Left cardiac atrium (tissue), 4 donors: ENCODE measurements at regions not wholly inside any gene's neighbourhood (a gene's known extent, or its start where the extent isn't known, plus 50 kb on each side); places are given as distances from the start of the nearest gene placed in this dataset.
"Not testable (repeated sequence)": the region's sequence is repeated elsewhere in the genome, so short reads cannot be mapped to it uniquely, and the experiment has no call there.

Source experiments
- ATAC-seq, 2 donors: fragments of 200-7000 bp; cut with Tn5 transposase; one replicate each; pipeline ENCODE4 v1.9.1; 2020; ENCODE audit warnings: mild to moderate bottlenecking in 2 of 2, moderate library complexity in 2 of 2
- DNase-seq: peaks from one replicate; pipeline ENCODE4 v3.0.0-alpha.2; 2020
- intact Hi-C, 2 donors: fragments of 100-400 bp; cut with DNase I; formaldehyde crosslinking; loops; one replicate each; pipeline versions ENCODE4 v1.14.1 to v1.15.1; 2022 to 2023
- donor health status: DM: no; HTN: yes; CAD: no.
- donor health status: DM: no; HTN: yes; CAD: no; lungs with severe emphysema.
- donor health status: DM: yes; HTN: yes; CAD: no.
- donor health status: Dilated cardiomyopathy.

DNA sequence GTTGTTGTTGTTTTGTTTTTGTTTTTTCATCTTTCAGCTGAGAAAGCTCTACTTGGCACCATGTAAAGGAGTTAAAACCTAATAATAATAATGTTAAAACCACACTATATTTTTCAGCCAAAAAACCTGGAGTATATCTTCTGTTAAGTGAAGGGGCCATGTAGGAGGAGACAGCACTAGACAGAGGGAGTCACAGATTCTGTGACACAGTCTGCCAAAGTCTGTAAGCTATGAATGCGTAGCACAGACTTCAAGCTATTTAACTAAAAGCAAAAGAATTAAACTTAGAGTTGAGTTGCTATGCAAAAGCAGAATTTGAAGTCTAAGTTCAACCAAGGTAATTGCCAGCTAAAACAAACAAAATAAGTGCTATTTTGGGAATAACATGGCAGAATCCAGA lies 296.0 kb upstream of the COL8A1 start:
- ATAC-seq: peak in 1 of 2 donors; percentile 74
- DNase-seq: no peak
- intact Hi-C loops: no loop called here

DNA sequence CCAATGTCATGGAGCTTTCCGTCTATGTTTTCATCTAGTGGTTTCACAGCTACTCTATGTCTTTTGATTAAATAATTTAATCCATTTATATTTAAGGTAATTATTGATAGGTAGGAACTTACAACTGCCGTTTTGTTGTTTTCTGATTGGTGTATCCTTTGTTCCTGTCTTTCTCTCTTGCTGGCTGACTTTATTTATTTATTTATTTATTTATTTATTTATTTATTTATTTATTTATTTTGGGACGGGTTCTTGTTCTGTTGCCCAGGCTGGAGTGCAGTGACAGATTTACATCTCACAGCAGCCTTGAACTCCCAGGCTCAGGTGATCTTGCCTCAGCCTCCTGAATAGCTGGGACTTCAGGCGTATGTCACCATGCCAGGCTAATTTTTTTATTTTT lies 299.2 kb upstream of the COL8A1 start:
- DNase-seq (no peak), ATAC-seq (no peak)
- intact Hi-C loops: no loop called here

DNA sequence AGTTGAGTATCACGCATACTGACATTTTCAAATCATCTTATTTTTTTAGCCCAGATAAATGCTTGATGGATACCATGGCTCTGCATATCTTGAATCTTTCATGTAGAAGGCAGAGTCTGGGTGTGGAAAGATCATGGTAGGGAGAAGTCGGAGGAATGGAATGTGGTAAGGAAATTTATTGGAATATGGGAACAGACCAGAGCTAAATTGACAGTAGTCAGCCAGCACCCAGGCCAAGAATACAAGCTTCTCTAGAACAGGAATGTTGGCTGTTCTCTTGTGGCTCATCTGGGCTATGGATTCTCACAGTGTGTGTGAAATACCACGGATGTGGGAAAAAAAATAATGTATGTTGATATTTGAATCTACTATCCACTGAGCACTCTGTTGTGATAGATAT lies 305.7 kb upstream of the COL8A1 start:
- intact Hi-C loops: no loop called here
- no peak for DNase-seq
- no peak for ATAC-seq

DNA sequence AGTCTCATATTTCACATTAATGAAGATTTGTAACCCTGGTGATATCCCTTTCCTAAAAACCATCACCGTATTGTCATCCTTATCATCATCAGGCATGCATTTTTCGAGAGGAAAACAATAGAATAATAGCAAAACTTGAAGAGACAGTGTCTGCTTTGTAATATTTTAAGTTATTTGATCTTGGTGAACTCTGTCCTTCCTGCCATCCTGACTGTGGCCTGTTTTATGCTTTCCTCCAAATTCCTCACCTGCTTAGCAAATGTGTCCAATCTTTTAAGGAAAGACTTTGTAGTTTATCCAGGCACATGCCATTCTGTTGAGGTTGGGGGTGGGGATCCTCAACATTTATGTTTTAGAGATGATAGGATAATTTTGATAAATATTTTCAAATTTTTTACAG lies 306.1 kb upstream of the COL8A1 start:
- ATAC-seq: no peak
- DNase-seq: no peak
- intact Hi-C loops: no loop called here

DNA sequence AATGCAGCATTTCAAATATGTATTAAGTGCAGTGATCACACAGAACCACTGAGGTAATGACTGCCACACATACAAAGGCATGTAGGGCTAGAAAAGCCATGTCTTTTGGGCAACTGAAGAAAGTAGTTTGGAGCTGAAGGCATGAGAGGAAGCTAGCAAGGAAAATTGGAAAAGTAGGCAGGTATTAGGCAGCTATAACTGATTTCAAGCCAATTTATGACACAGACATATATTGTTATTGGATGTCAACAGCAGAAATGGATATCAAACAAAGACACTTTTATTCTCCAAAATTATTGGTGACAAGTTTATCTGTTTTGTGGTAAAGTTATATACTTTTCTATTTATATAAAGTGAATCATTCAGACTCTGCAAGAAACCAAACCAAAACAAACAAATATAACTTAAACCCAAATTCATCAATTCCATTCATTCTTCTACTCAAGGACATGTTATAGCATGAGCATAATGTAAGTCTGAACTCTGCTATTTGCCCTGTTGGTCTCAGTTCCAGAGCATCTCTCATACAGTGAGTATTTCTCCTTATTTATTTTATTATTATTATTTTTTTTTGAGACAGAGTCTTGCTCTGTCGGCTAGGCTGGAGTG lies 307.4 kb upstream of the COL8A1 start:
- intact Hi-C loops: no loop called here
- DNase-seq (no peak), ATAC-seq (no peak)

DNA sequence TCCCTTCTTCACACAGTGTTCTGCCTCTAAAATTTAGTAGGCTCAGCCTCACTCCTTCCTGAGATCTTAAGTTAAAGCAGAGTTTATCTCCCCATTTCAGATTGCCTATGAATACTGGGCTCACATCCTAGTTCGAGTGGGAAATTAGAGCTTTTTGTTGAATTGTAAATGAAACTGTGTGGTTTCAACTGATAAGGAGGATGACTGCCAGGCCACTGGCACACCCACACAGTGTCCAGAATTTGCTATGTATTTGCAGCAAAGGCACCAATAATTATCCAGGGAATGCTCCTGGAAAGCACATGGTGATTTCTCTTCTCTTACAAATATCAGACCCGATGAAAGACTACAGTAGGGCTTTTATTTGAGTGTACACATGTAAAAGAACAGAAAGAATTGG lies 308.1 kb upstream of the COL8A1 start:
- intact Hi-C loops: no loop called here
- ATAC-seq: peak; percentile 47 to 64
- peak; percentile 26 for DNase-seq

DNA sequence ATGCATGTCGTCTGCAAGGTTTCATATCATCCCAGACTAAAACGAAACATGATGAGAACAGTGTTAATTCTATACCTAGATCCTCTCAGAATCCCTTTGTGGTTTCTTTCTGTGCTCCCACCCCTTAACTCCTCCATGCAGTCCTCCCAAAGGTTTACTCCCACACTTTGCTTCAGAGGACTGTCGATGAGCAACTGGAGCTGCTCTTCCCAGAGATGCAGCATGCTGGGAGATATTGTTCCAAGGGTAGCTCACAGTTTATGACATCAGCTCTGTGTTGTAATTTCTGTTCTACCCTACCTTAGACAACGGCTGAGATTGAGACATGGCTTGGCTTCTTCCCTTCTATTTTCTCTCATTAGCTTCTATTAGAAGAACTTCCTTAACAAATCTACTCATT lies 313.0 kb upstream of the COL8A1 start:
- DNase-seq: peak; percentile 17
- intact Hi-C loops: no loop called here
- peak in 1 of 2 donors; percentile 86 for ATAC-seq

DNA sequence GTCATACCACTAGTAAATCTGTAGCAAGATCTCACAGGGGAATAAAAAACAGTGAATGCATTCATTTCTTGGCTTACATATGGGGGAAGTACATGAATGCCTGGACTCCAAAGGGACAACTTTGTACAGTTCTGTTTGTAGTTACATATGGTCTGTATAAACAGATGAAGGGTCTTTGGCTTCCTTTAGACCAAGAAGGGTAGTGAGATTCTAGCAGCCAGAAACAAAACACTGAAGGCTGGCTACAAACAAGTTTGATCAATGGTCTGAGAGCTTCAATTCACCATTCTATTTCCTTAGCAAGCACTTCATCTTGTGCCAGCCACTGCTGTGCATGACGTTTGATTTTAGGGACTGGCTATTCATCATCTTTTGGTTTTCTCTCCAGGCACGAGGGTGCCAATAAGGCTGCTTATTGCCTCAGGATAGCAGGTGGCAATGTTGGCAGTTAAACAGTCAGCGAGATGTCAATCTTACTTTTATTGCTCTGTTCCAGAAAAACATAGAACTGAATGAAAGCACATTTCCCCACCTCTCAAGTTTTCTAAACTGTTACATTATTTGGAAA lies 313.7 kb upstream of the COL8A1 start:
- no peak for ATAC-seq
- no peak for DNase-seq
- intact Hi-C loops: no loop called here

DNA sequence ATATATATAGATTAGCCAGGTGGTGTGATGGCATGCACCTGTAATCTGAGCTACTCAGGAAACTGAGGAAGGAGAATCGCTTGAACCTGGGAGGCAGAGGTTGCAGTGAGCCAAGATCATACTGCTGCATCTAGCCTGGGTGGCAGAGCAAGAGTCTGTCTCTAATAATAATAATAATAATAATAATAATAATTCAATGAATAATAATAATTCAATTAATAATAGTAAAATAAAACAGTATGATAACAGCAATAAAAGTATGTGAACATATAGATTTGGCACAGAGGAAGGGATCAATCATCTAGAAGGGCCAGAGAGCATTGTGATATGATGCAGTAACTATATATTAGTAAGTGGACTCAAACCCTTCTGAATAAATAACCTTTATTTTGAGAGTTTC lies 314.5 kb upstream of the COL8A1 start:
- intact Hi-C loops: no loop called here
- DNase-seq: no peak
- ATAC-seq: no peak

DNA sequence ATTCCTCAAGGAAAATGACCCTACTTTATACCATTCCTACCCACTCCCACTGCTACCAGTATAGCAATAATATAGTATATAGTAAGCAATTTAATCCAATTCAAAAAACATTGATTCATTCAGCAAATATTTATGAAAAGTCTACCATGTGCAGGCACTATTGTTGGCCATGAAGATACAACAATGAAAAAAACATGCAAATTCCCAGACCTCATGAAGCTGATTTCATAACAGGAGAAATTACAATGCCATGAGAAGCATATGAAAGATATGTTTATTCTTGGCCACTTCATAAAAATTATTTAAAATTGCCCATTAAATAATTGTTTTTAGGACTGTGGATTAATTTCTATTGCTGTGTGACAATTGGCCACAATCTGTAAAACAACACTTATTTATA lies 315.8 kb upstream of the COL8A1 start:
- DNase-seq (no peak), ATAC-seq (no peak)
- intact Hi-C loops: no loop called here

DNA sequence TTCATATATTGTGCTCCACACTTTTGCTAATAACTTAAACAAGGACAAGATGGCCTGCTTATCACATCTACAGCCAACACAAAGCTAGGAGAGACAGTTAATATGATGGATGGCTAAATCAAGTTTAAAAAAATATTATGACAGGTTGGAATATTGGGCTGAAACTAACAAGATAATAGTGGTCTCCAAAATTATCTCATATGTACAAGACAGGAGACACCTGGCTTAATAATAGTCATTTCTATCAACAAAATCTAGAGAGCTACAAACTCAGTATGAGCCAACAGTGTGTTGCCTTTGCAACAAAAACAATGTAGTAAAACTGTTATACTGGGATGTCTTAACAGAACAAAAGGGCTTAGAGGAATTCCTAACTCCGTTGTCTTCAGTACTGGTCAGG lies 317.1 kb upstream of the COL8A1 start:
- no peak for ATAC-seq
- no peak for DNase-seq
- intact Hi-C loops: no loop called here

DNA sequence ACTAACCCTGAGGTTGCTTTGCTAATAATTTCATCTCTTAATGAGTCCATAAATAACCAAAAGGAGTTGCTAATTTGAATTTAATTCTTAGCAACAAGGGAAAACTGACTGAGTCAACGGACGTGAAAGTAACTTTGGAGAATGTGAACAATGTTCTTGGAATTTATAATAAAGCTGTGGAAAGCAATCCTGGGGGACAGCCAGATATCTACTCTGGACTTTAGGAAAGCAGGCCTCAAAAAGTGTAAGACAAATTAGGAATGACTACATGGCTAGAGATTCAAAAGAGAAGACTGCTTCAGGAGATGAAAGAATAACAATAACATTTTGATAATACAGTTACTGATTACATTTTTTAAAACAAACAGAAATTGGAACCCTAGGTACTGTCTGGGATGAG lies 318.4 kb upstream of the COL8A1 start:
- intact Hi-C loops: no loop called here
- ATAC-seq: peak in 1 of 2 donors; percentile 59
- no peak for DNase-seq

DNA sequence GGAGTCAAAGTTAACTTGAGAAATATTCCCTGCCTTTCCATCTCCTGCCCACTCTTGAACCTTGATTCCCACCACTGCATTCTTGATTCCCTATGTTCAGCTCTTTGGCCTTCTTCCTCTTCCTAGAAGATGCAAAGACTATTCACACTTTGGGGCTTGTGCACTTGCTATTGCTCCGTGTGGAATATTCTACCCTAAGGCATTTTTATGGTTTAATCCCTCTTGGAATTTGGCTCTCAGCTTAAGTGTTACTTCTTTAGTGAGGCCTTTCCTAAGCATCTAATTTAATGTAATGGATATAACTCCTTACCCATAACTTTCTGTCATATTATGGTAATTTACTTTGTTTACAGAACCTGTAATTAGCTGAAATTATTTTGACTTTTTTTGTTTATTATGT lies 318.9 kb upstream of the COL8A1 start:
- DNase-seq: no peak
- intact Hi-C loops: no loop called here

DNA sequence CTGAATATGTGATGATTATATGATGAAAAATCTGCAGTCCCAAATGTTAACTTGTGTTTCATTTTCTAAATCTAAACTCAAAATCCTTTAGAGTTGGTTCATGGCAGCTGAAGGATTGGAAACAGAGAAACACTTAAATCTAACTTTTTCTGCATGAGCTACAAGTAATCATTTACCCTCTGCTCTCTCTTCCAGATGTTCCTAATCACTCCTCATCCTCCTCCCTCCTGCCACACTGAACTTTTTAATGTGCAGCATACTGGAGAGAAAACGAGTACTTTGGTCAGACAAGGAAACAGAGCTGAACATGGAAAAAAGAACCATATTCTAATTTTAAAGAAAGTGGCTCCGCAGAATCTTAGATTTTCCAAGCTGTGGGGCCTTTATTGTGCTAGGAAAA lies 321.2 kb upstream of the COL8A1 start:
- peak in 1 of 2 donors; percentile 34 for ATAC-seq
- intact Hi-C loops: no loop called here
- no peak for DNase-seq

More for the DNA sequence above, 318.9 kb upstream of the COL8A1 start:
- no peak for ATAC-seq

DNA sequence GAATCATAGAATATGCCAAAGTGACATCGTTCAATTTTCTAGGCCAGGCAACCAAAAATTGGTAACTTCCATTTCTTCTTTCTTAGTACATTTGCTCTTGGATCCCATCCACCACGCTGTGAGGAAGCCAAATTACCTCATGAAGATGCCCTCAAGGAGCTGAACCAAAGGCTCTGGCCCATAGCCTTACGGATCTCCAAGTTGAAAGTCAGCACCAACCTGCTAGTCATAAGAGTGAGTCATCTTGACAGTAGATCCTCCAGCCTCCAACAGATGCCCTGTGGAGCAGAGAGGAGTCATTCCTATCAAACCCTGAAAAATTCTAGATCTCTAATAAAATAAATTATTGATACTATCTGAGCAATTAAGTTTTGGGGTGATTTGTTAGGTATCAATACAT lies 322.5 kb upstream of the COL8A1 start:
- intact Hi-C loops: no loop called here
- DNase-seq (no peak), ATAC-seq (no peak)

DNA sequence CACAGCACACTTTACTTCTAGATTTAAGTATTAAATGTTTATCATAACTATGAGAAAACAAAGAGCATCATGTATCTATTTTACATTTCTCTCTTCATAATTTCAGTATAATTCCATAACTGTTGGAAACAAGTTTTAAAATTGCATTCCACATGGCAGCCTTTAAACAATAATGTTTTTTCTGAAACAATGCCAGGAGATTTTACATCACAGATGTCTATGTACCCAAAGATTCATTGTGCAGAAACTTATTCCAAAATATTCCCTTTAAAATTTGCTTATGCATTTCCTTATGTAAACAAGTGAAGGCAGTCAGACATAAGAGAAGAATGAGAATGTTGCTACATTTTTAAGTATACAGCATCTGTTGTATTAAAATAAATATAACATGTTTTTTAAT lies 324.9 kb upstream of the COL8A1 start:
- DNase-seq (no peak), ATAC-seq (no peak)
- intact Hi-C loops: no loop called here

DNA sequence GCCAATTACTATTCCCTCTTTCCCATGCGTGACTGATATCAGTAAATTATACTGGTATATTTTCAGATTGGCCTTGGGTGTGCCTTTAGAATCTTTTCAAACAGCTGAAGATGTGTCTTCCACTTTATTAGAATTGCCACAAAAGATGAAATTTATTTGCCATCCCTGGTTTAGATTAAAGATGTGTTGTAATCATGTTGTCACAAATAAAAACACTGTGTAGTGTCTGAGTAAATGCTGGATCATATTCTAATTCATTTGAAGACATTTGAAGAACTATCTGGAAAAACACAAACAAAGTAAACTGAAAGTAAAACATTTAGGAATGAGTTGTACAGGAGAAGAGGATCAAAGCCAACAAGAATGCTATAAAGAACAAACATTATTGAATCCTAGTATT lies 339.7 kb upstream of the COL8A1 start:
- intact Hi-C loops: no loop called here
- DNase-seq (no peak), ATAC-seq (no peak)

DNA sequence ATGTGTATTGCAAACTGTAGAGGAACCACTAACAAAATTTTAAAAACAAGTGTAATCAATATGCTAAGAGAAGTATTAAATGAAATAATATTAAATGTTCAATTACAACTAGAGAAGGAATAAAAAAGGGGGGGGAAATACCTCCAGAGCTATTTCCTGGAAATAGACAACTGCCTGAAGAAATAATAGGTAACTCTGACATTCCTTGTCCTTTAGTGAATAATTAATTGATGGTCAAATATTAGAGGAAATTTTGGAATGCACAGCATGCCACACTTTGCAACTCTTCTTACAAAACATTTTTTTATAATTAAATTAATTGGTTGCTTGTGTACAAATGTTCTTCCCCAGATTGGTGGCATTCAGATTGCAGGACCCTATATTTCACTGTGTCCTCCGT lies 342.6 kb upstream of the COL8A1 start:
- DNase-seq: no peak
- ATAC-seq: no peak
- intact Hi-C loops: no loop called here

DNA sequence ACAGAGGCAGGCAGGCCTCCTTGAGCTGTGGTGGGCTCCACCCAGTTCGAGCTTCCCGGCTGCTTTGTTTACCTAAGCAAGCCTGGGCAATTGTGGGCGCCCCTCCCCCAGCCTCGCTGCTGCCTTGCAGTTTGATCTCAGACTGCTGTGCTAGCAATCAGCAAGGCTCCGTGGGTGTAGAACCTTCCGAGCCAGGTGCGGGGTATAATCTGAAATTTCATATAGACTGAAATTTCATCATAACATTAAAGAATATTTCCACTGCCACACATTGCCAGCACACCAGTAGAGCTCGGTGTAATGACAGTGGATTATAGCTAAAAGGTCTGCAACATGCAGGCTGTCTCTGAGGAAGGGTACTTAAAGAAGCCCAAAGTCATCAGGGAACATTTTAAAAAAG lies 344.3 kb upstream of the COL8A1 start:
- ATAC-seq, intact Hi-C loops, DNase-seq: not testable (repeated sequence)

DNA sequence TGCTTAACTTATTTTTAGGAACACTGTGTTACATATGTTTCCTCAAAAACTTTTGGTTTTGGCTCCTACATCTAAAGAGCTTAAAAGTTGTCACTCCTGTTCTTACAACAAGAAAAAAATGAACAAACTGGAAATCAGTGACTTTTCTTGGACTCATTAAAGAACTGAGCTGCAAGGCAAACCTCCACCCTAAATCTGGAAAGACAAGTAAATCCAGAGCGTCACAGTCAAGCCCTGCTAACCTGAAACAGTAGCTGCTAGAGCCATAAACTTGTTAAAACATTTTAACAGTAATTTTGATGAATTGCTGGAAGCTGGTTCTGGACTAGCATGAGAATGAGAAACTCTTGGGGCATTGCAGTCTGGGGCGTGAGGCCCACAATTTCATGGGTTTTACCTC lies 350.5 kb upstream of the COL8A1 start:
- intact Hi-C loops: no loop called here
- DNase-seq (no peak), ATAC-seq (no peak)

DNA sequence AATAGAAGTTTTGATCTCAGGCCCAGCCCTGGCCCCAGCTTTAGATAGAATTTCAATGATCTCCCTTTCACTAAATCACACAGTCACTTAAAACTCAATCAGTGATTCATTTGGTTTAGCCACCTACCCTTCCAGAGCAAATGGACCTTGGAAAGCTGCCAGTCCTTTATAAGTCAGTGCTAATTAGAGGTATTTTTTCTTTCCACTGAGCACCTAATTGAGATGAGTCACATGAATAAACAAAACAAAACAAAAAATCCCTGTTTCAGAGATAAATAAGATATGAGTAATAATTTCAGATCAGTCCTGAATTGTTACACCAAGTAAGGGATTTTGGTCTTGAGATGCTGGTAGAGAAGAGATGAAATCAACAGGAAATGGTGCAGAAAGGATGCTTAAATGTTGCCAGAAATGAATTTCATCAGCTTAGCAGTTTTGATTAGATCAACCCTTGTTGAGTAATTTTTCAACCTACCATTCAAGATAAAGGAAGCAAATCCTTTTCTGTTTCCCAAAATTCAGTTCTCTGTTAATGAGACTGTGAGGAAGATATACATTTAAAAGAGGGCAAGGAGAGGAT lies 352.0 kb upstream of the COL8A1 start:
- no peak for ATAC-seq
- DNase-seq: no peak
- intact Hi-C loops: no loop called here
